ENCODE measurements at regions not wholly inside any gene's neighbourhood (a gene's known extent, or its start where the extent isn't known, plus 50 kb on each side); places are given as distances from the start of the nearest gene placed in this dataset.

DNA sequence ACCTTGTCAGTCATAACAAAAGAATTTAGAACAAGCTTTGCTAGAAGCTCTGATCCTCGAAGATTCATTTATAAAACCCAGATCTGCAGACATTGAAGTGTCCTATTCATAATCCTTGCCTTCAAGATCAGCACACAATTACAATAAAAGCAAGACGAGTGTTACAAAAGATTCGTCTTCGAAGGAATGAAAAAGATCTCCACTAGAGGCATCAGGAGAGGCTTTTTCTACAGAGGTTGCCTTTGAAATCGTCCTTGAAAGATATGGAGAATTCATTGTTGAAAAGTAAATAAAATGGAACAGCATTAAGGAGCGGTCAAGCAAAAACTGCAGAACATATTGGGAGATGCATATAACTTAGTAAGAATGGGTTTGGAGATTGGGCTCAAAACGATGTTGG is 146.4 kb downstream of the BMP4 start:
- in situ Hi-C loops (cut with HindIII; ENCODE audit: low sequenced_read_pairs): loop anchor here (5.0 kb wide), 1 partner anchor 67 kb away; no protein-coding TSS in a partner anchor

GRCh38 chr14:53808042-53808441 is 148.6 kb downstream of the BMP4 start:
- in situ Hi-C loops (cut with HindIII; ENCODE audit: low sequenced_read_pairs): no loop called here

GRCh38 chr14:53807542-53807941 is 149.1 kb downstream of the BMP4 start:
- in situ Hi-C loops (cut with HindIII; ENCODE audit: low sequenced_read_pairs): no loop called here

GRCh38 chr14:53807108-53807507 is 149.5 kb downstream of the BMP4 start:
- in situ Hi-C loops (cut with HindIII; ENCODE audit: low sequenced_read_pairs): no loop called here

DNA sequence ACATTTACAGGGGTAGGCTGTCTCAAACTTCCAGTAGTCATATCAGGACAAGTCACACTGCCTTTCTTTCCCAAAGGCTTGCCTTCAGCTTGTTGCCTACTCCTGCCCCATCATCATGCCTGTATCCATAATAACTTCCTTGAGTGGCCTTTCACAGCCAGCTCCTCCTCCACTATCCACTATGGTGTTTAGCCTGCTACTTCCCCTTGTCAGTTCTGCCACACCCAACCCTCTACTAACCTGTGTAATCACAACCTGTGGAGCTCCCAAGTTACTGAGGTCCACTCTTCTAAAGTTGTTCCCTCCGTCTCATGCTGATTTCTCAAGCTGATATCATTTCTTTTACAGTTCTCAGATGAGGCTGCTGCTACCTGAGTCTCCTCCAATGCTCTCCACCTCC is 159.9 kb downstream of the BMP4 start:
- in situ Hi-C loops (cut with HindIII; ENCODE audit: low sequenced_read_pairs): no loop called here

GRCh38 chr14:53793790-53794505 is 162.7 kb downstream of the BMP4 start:
- in situ Hi-C loops (cut with HindIII; ENCODE audit: low sequenced_read_pairs): no loop called here

- in situ Hi-C loops (cut with HindIII; ENCODE audit: low sequenced_read_pairs): no loop called here
Measured at GRCh38 chr14:53792909-53793308, 163.7 kb downstream of the BMP4 start.

GRCh38 chr14:53790731-53791500 is 165.7 kb downstream of the BMP4 start:
- in situ Hi-C loops (cut with HindIII; ENCODE audit: low sequenced_read_pairs): no loop called here

DNA sequence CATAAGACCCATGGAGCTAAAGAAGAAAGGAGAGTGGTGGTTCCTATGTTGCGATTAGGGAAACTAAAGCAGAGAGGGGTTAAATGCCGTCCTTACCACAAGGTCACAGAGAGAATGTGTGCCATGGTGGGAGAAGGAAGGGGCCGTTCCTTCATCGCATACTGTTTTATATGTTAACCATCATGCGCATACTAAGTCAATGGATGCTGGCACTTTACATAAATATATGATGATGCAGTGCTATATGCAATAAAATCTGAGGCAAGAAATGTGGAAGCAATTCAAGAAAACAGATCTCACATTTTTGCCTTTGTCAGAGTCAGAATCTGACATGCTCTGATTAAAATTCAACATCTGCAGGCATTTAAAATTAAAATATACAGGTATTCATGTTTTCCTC is 168.1 kb downstream of the BMP4 start:
- in situ Hi-C loops (cut with HindIII; ENCODE audit: low sequenced_read_pairs): no loop called here

- in situ Hi-C loops (cut with HindIII; ENCODE audit: low sequenced_read_pairs): no loop called here
Measured at GRCh38 chr14:53786045-53786444, 170.6 kb downstream of the BMP4 start.

DNA sequence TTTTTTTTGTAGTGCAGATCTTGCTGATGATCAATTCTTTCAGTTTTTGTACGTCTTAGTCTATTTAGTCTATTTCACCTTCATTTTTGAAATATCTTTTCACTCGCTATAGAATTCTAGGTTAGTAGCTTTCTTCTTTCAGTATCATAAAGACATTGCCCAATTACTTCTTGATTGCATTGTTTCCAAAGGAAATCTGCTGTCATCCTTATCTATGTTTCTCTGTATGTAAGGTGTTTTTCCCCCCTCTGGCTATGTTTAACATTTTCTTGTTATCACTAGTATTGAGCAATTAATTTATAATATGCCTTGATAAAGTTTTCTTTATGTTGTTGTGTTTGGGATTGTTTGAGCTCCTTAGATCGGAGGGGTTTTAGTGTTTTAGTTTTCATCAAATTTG is 171.9 kb downstream of the BMP4 start:
- in situ Hi-C loops (cut with HindIII; ENCODE audit: low sequenced_read_pairs): loop anchor here (5.0 kb wide), 1 partner anchor 47 kb away; no protein-coding TSS in a partner anchor

DNA sequence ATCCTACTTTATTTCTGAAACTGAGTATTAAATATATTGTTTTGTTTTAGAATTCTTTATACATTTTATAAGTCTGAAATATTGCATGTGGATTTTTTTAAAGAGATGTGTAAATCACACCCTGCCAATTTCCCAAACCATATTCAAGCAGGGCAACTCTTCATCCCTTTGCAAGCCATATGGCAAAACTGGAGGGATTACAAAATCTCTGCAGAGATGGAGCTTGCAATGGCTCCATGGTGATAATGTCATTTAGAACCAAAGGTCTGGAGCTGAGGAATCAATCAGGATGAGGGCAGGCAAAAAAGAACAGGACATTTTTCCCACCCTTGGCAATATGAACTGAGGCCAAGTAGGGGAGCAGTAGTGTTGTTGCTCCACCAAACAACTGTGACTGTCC is 173.4 kb downstream of the BMP4 start:
- in situ Hi-C loops (cut with HindIII; ENCODE audit: low sequenced_read_pairs): loop anchor here (5.0 kb wide), 1 partner anchor 46 kb away; no protein-coding TSS in a partner anchor

DNA sequence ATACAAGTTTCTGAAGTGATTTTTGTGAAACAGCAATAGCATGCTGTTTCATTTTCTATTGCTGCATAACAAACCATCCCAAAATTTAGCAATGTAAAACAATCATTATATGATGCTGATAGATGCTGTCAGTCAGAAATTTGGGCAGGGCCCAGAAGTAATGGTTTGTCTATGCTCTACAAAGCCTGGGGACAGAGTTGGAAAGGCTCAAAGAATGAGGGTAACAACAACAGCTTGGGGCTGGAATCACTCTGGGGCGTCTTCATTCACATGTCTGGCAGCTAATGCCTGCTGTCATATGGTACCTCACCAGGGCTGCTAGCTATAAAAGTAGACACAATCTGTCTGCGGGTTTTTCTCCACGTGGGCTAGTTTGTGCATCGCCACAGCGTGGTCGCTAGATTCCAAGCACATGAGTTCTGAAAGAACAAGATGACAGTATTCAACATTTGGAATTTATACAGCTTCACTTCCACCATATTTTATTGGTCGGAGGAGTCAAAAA is 176.5 kb downstream of the BMP4 start:
- in situ Hi-C loops (cut with HindIII; ENCODE audit: low sequenced_read_pairs): loop anchor here (5.0 kb wide), 1 partner anchor 43 kb away; no protein-coding TSS in a partner anchor

- in situ Hi-C loops (cut with HindIII; ENCODE audit: low sequenced_read_pairs): no loop called here
Measured at GRCh38 chr14:53779301-53779700, 177.3 kb downstream of the BMP4 start.

DNA sequence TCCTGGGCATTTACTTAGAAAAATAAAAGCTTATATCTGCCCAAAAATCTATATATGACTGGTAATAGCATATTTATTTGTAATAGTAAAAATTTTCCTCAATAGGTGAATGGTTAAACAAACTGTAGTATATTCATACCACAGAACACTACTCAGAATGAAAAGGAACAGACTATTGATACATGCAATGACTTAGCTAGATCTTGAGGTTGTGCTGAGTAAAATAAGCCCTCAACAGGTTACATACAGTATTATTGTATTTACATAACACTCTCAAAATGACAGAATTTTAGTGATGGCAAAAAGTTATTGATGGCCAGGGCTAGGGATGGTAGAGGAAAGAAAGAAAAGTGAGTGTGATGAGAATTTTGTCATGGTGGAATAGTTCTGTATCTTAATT is 178.4 kb downstream of the BMP4 start:
- in situ Hi-C loops (cut with HindIII; ENCODE audit: low sequenced_read_pairs): no loop called here

- in situ Hi-C loops (cut with HindIII; ENCODE audit: low sequenced_read_pairs): no loop called here
Measured at GRCh38 chr14:53772936-53773335, 183.7 kb downstream of the BMP4 start.

- in situ Hi-C loops (cut with HindIII; ENCODE audit: low sequenced_read_pairs): no loop called here
Measured at GRCh38 chr14:53767566-53767965, 189.1 kb downstream of the BMP4 start.

- in situ Hi-C loops (cut with HindIII; ENCODE audit: low sequenced_read_pairs): no loop called here
Measured at GRCh38 chr14:53766601-53767000, 190.0 kb downstream of the BMP4 start.

DNA sequence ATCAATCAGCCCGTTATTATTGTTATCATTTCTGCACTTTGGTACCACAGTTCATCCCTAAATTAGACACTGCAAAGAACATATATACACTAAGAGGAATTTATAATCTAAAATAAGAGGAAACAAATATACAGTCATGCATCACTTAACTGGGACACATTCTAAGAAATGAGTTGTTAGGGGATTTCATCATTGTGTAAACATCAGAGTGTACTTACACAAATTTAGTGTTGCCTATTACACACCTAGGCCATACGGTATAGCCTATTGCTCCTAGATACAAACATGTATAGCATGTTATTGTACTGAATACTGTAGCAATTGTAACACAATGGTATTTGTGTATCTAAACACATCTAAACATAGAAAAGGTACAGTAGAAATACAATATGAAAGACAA is 190.5 kb downstream of the BMP4 start:
- in situ Hi-C loops (cut with HindIII; ENCODE audit: low sequenced_read_pairs): no loop called here

DNA sequence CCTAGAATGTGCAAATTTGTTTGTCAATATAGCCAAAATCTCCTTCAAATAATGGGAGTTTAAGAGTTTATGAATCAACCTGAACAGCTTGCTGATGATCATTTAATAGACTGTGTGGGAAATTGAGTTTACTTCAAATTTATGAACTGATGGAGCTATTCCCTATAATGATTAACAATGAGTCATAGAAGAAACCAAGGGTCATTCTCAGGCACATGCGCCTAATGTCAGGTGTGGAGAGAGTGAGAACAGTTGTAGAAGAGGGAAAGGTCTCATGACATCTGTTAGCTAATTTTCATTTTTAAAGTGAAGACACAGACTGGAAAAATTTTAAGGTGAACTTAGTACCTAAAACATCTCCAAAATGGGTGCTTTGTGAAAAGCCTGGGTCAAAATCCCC is 191.8 kb downstream of the BMP4 start:
- in situ Hi-C loops (cut with HindIII; ENCODE audit: low sequenced_read_pairs): no loop called here

DNA sequence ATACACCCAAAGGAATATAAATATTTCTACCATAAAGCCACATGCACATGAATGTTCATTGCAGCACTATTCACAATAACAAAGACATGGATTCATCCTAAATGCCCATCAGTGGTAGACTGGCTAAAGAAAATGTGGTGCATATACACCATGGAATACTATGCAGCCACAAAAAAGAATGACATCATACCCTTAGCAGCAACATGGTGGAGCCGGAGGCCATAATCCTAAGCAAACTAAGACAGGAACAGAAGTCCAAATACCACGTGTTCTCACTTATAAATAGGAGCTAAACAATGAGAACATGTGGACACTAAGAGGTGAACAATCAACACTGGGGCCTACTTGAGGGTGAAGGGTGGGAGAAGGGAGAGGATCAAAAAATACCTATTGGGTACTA is 198.5 kb downstream of the BMP4 start:
- in situ Hi-C loops (cut with HindIII; ENCODE audit: low sequenced_read_pairs): no loop called here

- in situ Hi-C loops (cut with HindIII; ENCODE audit: low sequenced_read_pairs): no loop called here
Measured at GRCh38 chr14:53757732-53758131, 198.9 kb downstream of the BMP4 start.
